Spinal cord (tissue), 9 donors: ENCODE measurements at regions not wholly inside any gene's neighbourhood (a gene's known extent, or its start where the extent isn't known, plus 50 kb on each side); places are given as distances from the start of the nearest gene placed in this dataset.
A peak's percentile ranks its signal among the peaks of the same experiment; 100 is the strongest.
"Not testable (repeated sequence)": the region's sequence is repeated elsewhere in the genome, so short reads cannot be mapped to it uniquely, and the experiment has no call there.

Experiments used
- DNase-seq, 6 donors: peaks; one replicate each; pipeline versions ENCODE4 v3.0.0 to v3.0.0-alpha.2; 2013 to 2015; ENCODE audit warnings: low spot score in 6 of 6, low read depth in 4 of 6
- H3K27ac ChIP-seq: one replicate; pipeline ENCODE4 v1.5.1; 2013; ENCODE audit warnings: low read depth, low read length, control low read depth
- H3K27me3 ChIP-seq: one replicate; pipeline ENCODE4 v1.6.1; 2013; ENCODE audit warnings: low read length; ENCODE audit not compliant: control insufficient read depth, insufficient read depth
- H3K36me3 ChIP-seq: one replicate; pipeline ENCODE4 v1.6.1; 2013; ENCODE audit warnings: low read length; ENCODE audit not compliant: control insufficient read depth, insufficient read depth
- H3K4me1 ChIP-seq: one replicate; pipeline ENCODE4 v1.6.1; 2013; ENCODE audit warnings: low read length; ENCODE audit not compliant: control insufficient read depth, insufficient read depth
- H3K4me3 ChIP-seq: one replicate; pipeline ENCODE4 v1.5.1; 2013; ENCODE audit warnings: low read depth, low read length, control low read depth
- H3K9me3 ChIP-seq: one replicate; pipeline ENCODE4 v1.6.1; 2013; ENCODE audit warnings: low read length; ENCODE audit not compliant: control insufficient read depth, insufficient read depth
- WGBS: methylation state at CpG from one replicate; pipeline ENCODE4 v1.1.5; 2013; ENCODE audit warnings: missing lambda C conversion rate; ENCODE audit not compliant: insufficient coverage; 5-methylcytosine and 5-hydroxymethylcytosine counted together
- donor health status: healthy.

DNA sequence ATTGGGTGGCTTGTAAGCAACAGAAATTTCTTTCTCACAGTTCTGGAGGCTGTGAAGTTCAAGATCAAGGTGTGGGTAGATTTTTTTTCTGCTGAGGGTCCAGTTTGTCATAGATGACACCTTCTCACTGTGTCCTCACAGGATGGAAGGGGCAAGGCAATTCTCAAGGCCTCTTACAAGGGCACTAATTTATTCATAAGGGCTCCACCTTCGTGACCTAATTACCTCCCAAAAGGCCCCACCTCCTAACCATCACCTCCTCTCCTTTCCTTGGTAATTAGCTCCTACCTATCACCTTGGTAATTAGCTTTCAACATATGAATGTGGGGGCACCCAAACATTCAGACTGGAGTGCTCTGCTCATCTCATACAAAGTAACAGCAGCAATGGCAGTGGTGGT lies 92.3 kb upstream of the CD44 start:
- no peaks in the 10 kb centered on the region for H3K36me3 ChIP-seq
- DNase-seq: no peak
- no peaks in the 10 kb centered on the region for H3K9me3 ChIP-seq
- H3K4me1 ChIP-seq: no peaks in the 10 kb centered on the region
- no peak overlapping the region for H3K27ac ChIP-seq
- H3K27me3 ChIP-seq: no peaks in the 10 kb centered on the region
- 89% methylated on average over 1 of the region's 1 CpG for WGBS
- H3K4me3 ChIP-seq: no peak overlapping the region

- no peaks in the 10 kb centered on the region for H3K27me3 ChIP-seq
- DNase-seq: no peak
- H3K27ac ChIP-seq: no peak overlapping the region
- no peak overlapping the region for H3K4me3 ChIP-seq
- no peaks in the 10 kb centered on the region for H3K9me3 ChIP-seq
- WGBS: 83% methylated on average over 1 of the region's 1 CpG
- no peaks in the 10 kb centered on the region for H3K4me1 ChIP-seq
- H3K36me3 ChIP-seq: no peaks in the 10 kb centered on the region
These were observed 91.8 kb upstream of the CD44 start for GRCh38 chr11:35047179-35047578.

- Histone ChIP-seq H3K9me3 (no peaks in the 10 kb centered on the region), H3K27me3 (no peaks in the 10 kb centered on the region), H3K4me1 (no peaks in the 10 kb centered on the region), H3K36me3 (no peaks in the 10 kb centered on the region), H3K4me3 (no peak overlapping the region), H3K27ac (no peak overlapping the region)
- WGBS: 86% methylated on average over 1 of the region's 2 CpGs
- no peak for DNase-seq
These were observed 91.2 kb upstream of the CD44 start for GRCh38 chr11:35047769-35048168.

- DNase-seq, H3K9me3 ChIP-seq, H3K4me3 ChIP-seq, H3K36me3 ChIP-seq, H3K27ac ChIP-seq, H3K4me1 ChIP-seq, H3K27me3 ChIP-seq: not testable (repeated sequence)
- WGBS: 56% methylated on average over 3 of the region's 3 CpGs
These were observed 90.6 kb upstream of the CD44 start for GRCh38 chr11:35048346-35048745.

DNA sequence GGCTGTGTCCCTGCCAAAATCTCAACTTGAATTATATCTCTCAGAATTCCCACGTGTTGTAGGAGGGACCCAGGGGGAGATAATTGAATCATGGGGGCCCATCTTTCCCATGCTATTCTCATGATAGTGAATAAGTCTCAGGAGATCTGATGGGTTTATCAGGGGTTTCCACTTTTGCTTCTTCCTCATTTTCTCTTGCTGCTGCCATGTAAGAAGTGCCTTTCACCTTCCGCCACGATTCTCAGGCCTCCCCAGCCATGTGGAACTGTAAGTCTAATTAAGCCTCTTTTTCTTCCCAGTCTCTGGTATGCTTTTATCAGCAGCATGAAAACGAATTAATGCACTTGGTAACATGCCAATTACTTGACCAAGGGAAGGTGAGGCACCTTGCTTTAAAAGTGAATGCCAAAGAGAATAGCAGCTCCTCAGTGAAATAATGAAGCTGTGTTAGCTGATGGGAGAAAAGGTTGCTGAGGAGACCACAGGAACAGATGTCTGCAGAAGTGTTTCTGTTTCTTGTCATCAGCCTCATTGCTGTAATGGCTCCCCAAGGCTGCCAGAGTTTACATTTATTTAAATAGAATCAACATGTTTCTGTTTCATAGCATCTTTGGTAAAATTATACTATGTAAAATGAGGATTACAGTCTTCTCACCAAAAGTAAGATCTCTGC lies 89.0 kb upstream of the CD44 start:
- no peak overlapping the region for H3K27ac ChIP-seq
- peak in 1 of 6 donors; percentile 24 for DNase-seq

DNA sequence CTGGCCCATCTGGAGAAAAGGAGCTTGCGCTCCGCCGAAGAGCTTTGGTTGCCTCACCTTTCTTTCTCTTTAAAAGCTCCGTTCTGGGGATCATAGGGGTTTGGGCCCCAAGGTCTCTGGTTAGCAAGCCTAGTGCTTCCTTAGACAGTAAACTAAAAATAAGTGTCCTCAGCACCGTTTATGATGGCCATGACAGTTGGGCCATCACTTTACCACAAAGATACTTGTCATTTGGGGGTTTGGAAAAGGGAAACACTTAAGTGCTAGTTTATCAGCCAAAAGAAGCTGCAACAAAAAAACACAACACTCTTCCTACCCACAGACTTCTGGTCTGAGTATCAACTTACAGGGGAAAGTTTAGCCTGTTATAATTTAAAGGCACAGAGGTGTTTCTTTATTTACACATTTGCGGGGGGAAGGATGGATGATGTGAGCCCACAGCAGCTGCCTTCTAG lies 88.4 kb upstream of the CD44 start:
- DNase-seq: no peak
- H3K36me3 ChIP-seq: no peaks in the 10 kb centered on the region
- H3K4me1 ChIP-seq: no peaks in the 10 kb centered on the region
- H3K27me3 ChIP-seq: no peaks in the 10 kb centered on the region
- no peaks in the 10 kb centered on the region for H3K9me3 ChIP-seq
- H3K27ac ChIP-seq: no peak overlapping the region
- WGBS: 77% methylated on average over 3 of the region's 6 CpGs
- no peak overlapping the region for H3K4me3 ChIP-seq

More for the DNA sequence above, 89.0 kb upstream of the CD44 start:
- 60% methylated on average over 2 of the region's 4 CpGs for WGBS
- no peaks in the 10 kb centered on the region for H3K36me3 ChIP-seq
- H3K27me3 ChIP-seq: no peaks in the 10 kb centered on the region
- no peak overlapping the region for H3K4me3 ChIP-seq
- H3K4me1 ChIP-seq: no peaks in the 10 kb centered on the region
- no peaks in the 10 kb centered on the region for H3K9me3 ChIP-seq

- 100% methylated on average over 1 of the region's 1 CpG for WGBS
These were observed 82.4 kb upstream of the CD44 start for GRCh38 chr11:35056391-35057093.

GRCh38 chr11:35057926-35058668 lies 80.9 kb upstream of the CD44 start:
- 100% methylated on average over 2 of the region's 2 CpGs for WGBS
- Histone ChIP-seq H3K4me3 (no peak overlapping the region), H3K36me3 (no peaks in the 10 kb centered on the region)

More at GRCh38 chr11:35056391-35057093, 82.4 kb upstream of the CD44 start:
- Histone ChIP-seq H3K4me1 (no peaks in the 10 kb centered on the region), H3K27me3 (no peaks in the 10 kb centered on the region), H3K36me3 (no peaks in the 10 kb centered on the region), H3K4me3 (no peak overlapping the region), H3K27ac (no peak overlapping the region), H3K9me3 (no peaks in the 10 kb centered on the region)
- no peak for DNase-seq

GRCh38 chr11:35058669-35059434 lies 80.1 kb upstream of the CD44 start:
- WGBS: 64% methylated on average over 3 of the region's 5 CpGs

More at GRCh38 chr11:35057926-35058668, 80.9 kb upstream of the CD44 start:
- no peak for DNase-seq
- Histone ChIP-seq H3K27me3 (no peaks in the 10 kb centered on the region), H3K4me1 (no peaks in the 10 kb centered on the region), H3K9me3 (no peaks in the 10 kb centered on the region), H3K27ac (no peak overlapping the region)

More at GRCh38 chr11:35058669-35059434, 80.1 kb upstream of the CD44 start:
- Histone ChIP-seq H3K36me3 (no peaks in the 10 kb centered on the region), H3K4me1 (no peaks in the 10 kb centered on the region), H3K9me3 (no peaks in the 10 kb centered on the region), H3K27ac (no peak overlapping the region), H3K4me3 (no peak overlapping the region), H3K27me3 (no peaks in the 10 kb centered on the region)
- DNase-seq: no peak
